HG03575 (cell line): ENCODE measurements at regions not wholly inside any gene's neighbourhood (a gene's known extent, or its start where the extent isn't known, plus 50 kb on each side); places are given as distances from the start of the nearest gene placed in this dataset.

Source experiments
- ATAC-seq: cut with Tn5 transposase; IDR thresholded peaks from one replicate; pipeline ENCODE4 v1.9.1; 2021; ENCODE audit not compliant: unreplicated experiment, insufficient number of reproducible peaks, low FRiP score; ENCODE audit errors: extremely low read depth

DNA sequence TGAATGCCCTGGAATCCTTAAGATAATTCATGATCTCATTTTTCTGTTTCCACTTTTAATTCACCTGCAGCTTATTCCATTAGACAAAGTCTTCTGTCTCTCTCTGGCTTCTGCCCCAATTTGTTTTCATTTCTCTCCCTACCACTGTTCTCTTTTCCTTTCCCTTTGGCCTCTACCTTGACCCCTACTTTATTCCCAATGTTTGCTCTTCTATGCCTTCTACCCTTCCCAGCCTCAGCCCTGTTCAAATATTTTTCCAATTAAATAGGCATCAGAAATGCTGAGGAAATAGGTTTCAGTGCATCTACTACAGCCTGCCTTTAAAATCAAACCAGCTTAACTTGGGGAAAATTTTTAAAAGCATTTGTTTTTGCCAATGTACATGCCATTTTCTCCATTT, 443.7 kb upstream of the CWC22 start:
- ATAC-seq: no peak

DNA sequence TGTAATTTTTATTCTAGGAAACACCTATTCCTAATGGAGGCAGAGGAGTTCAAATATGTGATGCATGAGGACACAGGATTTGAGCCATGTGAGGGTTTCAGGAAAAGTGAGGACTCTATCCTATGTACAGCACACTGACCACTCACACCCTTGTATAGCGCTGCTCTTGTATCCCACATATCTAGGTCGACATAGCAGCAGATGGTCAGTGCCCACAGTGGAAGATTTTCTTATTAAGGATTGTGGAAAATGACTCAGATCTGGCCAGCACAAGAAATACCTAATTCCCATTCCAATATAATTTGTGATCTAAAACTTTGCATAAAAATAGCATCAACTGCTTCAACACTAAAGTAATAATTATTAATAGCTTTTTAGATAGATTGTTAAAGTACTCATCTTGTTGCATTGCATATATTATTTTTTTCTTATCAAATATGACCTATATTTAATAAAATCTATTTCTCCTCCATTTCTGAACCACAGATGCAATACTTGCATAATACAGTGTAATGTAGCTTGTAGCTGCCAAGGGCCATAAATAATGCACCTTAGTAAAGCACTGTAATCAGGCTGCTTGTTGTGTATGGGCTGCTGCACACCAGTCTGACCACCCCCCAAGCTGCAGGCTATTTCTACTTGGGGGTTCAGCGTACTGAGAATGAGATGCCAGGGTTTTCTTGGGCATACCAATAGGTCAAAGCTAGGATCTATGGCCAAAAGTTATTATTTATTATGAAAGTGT, 442.2 kb upstream of the CWC22 start:
- no peak for ATAC-seq

DNA sequence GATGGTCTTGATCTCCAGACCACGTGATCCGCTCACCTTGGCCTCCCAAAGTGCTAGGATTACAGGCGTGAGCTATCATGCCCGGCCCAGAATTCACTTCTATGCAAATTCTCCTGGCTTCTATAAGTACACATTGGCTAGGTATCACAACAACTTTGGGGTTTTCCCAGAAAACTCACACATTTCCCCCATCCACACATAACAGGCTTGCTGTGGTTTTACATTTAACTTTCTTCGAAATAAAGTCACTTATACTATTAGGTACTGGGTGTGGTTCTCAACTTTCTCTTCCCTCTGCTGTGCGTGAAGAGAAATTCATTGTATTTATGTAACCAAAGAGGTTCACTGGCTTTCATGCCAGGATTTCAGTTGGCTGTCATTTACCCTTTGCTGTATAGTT, 439.4 kb upstream of the CWC22 start:
- no peak for ATAC-seq

DNA sequence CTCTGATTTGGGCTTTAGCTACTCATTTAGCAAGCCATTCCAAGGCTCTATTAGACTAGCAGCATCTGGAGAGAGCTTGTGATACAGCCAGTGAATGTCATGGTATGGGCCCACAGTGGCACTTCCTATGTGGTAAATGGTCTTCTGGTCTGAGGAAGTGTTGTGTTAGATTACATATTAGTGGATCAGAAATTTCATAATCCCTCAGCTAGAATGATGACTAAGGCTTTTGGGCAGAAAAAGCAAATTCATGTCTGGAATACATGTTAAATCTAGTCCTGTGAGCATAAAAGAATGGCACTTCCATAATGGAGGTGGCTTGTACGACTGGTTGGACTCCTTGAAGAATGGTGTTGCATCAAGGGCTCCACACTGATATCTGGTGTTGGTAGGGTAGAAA, 436.8 kb upstream of the CWC22 start:
- no peak for ATAC-seq

DNA sequence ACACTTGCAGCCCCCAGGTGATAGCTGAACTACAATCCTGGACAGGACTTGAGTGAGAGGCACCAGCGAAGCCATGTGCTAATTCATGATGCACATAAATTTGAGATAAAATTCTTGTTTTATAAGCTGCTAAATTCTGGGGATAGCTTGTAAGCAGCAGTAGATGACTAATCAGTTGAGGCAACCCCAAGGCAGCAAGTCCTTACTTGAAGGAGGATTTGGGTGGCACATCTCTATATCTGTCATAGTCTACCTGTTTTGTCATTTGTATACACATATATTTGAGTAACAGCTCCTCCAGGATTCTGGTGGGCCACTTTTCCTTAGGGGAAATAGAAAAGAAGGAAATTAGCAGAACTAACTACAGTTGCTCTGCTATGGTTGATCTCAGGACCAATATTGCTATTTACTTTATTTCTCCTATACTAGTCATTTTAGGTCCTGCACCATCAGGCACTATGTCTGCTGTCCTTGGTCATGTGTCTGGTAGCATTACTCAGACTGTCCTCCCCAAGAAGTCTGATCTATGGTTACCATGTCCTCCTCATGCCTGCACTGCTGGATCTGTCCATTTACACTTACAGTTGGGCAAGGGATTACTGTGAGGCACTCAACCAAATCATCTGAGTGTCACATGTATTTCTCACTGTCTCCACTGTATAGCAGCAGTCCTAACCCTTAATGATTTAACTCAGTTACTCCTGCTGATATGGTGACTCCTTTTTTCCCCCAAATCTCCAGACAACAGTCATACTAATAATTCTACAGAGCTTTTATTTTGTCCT, 436.0 kb upstream of the CWC22 start:
- ATAC-seq: no peak

DNA sequence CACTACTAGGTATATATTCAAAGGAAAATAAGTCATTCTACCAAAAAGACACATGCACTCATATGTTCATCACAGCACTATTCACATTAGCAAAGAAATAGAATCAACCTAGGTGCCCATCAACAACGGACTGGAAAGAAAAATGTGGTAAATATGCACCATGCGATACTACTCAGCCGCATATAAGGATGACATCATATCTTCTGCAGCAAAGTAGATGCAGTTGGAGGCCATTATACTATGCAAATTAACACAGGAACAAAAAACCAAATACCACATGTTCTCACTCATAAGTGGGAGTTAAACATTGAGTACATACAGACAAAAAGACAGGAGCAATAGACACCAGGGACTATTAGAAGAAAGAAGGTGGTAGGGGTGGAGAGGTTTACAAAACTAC, 412.1 kb upstream of the CWC22 start:
- no peak for ATAC-seq

DNA sequence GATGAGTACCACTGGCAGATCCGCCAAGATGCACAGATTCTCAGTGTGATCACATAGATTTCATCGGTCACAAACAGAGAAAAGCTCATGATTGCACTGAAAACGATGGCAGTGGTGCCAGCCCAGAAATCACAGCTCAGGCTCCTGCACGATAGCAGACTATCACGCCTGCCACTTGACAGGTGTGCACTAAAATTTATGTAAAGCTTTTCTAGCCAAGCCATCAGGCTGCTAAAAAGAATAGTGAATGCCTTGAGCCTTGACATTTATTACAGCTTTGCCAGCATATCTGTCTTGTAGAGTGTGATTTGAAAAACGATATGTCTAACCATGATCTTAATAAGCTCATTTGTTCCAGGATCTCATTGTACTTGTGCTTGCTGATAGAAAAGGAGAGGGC, 409.5 kb upstream of the CWC22 start:
- no peak for ATAC-seq

DNA sequence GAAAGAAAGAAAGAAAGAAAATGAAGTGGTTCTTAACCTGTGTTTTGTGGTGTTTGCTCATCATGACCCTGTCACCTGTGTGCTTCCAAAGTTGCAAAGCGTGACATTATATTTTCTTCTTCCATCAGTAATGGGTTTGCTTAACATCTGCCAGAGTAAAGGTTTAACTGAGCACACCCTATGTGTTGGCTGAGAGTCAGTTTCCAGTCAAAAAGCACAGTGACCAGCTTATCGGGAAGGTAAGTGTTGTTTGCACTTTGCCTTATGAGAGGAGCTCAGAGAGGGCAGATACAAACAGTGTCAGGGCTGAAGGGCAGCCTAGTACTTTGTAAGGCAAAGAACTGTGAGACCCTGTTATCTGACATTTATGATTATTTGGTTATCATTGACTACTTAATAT, 406.2 kb upstream of the CWC22 start:
- ATAC-seq: no peak

DNA sequence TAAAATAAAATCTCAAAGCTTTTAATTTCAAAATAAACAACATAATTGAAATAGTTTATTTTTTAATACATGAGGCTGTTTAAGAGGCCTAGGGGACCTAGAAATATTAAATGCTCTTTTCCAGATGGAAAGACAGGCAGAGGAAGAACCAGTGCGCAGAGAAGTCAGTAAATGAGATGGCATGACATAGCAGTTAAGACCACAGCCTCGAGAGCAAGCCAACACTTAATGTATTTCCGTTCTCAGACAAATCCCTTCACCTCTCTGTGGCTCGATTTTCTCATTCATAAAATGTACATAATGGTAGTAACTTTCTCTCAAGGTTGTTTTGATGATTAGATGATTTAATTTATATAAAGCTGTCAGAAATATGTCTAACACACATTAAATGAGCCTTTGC, 405.1 kb upstream of the CWC22 start:
- ATAC-seq: no peak

DNA sequence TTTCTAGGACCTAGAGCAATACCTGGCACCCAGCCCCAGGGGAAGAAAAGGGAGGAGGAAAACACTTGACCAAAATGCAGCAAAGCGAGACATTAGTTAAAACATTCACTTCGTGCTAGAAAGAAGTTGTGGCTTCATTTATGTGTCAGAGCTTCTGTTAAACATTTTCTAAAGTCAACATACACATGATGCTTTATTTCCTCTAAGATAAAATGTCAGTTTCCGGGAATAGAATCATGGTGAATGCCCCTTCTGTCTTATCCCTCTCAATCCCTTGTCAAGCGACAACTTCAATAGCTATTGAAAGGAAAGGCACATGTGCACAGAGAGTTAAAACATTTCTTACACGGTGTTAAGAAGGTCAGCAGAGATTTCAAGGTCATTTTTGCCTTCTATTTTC, 404.6 kb upstream of the CWC22 start:
- no peak for ATAC-seq

DNA sequence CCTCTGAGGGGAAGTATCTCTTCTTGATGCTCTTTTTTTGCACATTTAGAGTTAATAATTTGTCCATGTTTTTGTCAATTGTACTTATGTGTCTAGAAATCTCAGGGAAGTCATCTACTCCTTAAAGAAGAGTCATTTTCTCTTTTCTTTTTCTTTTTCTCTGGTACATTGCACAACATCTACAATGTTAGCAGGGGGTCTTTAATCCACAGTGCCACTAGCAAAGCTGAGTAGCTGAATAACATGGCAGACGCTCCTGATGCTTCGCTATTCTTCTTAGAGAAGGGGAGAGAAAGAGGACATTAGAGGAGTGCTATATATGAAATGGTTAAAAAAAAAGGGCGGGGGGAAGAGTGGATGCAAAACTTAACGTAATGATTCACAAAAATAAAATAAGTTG, 399.6 kb upstream of the CWC22 start:
- no peak for ATAC-seq

DNA sequence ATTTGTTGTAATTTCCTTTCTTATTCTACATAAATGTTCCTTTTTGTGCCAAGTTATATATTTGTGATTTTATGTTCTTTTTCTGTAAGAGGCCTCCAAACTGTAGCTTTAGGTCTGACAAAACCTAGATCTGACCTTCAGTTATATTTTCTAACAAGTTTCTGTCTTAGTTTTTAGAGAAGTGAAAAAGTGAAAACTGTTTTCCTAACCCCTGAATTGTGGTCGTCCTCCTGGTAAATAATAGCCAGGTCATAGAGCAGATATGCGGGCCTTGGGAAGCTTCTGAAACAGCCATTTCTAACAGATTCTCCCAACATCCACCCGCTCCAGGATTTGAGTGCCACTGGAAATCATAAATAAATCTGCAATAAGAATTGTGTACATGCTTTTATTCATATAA, 398.4 kb upstream of the CWC22 start:
- ATAC-seq: no peak

DNA sequence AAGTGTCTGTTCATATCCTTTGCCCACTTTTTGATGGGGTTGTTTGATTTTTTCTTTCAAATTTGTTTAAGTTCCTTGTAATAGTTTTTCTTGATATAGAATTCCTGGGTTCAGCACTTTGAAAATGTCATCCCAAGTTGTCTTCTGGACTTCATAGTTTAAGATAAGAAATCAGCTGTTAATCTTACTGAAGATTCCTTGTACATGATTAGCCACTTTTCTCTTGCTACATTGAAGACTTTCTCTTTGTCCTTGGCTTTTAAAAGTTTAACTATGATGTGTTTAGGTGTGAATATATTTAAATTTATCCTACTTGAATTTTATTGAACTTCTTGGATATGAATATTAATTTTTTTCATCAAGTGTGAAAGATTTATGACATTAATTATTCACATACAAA, 387.2 kb upstream of the CWC22 start:
- ATAC-seq: no peak

DNA sequence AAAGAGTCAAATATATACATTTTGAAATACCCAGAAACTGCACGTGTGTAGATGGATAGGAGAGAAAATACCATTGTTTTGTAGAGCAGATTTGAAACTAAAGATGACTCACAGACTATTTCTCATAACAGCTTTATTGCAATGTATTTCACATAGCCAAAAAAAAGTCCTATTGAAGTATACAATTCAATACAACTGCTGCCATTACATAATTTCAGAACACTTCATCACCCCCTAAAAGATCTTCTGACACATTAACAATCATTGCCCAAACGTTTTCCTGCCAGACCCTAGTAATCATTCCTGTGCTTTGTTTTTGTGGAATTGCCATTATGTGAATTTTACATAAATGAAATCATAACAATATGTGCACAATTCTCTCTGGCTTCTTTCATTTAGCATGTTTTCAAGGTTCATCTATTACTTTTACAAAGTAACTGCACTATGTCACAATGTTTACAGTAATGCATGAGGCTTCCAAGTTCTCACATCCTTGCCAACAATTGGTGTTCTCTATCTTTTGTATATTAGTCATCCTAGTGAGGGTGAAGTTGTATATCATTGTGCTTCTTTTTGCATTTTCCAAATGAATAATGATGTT, 378.6 kb upstream of the CWC22 start:
- ATAC-seq: no peak

DNA sequence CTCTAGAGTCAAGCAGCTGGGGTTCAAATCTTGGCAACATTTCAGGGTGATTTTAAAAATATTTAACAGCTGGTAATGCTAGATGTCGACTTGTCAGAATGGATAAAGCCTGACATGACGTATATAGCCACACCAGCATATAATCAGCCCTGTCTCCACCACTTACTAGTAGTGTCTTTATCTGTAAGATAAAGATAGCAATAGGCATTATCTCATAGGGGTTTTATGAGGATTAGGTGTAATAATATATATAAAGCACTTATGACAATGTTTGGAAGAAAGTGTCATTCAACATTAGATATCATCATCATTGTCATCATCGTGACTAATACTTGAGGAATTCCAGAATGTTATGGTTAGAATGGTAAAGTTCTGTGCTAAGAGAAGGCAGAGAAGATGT, 369.0 kb upstream of the CWC22 start:
- no peak for ATAC-seq

DNA sequence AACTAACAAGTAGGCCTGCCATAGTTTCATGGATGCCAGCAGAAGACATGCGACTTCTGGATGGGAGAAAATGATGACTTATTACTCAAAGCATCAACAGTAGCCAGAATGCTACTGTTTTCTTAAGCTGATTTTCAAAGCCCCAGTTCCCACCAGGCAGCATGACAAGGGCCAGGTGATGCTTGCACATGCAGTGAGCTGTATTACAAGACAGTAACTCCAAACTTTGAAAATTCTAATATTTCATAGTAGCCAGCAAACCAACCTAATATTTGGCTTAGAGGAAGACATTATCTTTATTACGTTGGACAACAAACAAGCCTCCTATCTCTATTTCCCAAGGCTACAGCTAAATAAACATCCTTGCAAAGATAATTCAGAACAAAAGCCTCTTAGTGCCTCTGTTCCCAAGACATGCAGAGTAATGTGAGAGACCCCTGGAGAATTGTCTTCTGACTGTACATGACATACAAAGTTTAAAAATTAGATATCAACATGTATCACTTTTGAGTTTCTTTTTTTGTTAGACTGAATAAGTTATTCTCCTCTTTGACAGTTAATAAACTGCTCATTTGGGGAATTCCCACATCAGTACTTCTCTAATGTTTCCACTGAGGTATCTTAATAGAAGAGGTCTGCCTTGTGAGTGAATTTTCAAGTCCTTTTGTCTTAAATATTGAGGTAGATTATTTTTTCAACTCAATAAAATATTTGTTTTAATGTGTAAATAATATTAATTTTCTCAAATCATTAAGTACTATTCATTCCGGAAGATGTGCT, 367.6 kb upstream of the CWC22 start:
- ATAC-seq: no peak

DNA sequence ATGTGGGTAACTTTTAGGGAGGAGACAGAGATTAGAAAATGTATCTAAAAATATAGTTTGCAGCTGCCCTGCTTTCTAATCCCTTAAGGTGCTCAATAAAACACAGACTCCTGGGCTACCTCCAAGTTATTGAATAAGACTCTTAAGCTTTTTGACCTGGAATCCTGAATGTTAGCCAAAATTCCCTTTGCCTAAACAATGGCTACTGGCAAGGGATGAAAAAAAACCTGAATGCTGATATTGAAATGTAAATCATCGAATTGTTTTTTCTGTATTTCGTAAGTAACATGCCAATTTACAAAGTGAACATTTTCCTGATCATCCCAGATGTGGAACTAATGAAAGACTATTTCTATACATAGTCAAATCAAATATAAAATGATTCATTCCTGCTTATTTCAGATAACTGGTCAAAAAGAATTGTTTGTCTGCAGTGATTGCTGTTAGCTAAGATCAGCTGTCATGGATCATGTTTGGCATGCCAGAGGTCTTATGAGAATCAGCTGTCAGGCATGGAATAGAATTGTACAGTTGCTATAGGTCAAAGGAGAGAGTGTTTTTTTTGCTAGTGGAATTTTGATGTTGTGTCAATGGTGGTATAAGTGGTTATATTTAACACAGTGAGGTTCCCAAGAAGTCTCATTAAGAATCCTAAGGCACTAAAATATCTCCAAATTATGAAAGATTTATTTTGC, 363.6 kb upstream of the CWC22 start:
- ATAC-seq: no peak

DNA sequence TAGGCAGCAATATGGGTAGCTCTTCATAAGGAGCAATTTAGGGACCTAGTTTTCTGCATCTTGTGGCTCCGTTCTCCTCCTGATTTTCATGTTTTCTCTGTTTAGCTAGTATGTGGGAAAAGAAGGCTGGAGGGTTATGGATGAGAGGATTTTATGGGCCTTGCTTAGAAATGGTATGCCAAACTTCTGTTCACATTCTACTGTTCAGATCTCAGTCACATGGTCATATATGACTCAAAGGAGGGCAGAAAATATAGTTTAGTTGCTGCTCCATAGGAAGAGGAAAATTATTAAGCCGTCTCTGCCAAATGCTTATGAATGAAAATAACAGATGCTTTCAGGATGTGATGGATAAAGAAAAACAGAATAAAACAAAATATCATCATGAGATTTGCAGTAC, 361.8 kb upstream of the CWC22 start:
- ATAC-seq: no peak

DNA sequence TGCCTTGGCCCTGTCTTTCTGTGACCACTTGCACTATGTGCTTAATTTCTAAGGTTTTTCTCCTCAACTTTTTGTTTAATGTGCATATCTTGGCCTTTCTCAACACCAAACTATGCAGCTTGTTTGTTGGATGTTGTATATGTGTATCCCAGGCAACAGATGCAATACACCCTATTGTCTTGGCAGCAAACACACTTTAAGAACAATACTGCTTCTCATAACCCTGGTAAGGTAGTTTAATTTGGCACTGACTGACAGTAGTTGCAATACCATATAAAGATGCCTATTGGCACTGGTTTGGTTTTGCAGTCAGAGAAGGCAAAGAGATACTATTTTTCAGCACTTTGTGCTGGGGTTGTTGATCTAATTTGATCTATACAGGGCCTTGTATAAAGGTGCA, 360.7 kb upstream of the CWC22 start:
- no peak for ATAC-seq
